CD14-positive monocyte (primary cell): ENCODE measurements at regions not wholly inside any gene's neighbourhood (a gene's known extent, or its start where the extent isn't known, plus 50 kb on each side); places are given as distances from the start of the nearest gene placed in this dataset.

ENCODE experiments used
- DNase-seq, 3 donors: peaks; one replicate each; pipeline ENCODE4 v3.0.0-alpha.2; 2011 to 2022
- H2AFZ ChIP-seq: 2 replicates; pipeline ENCODE4 v1.6.0; 2012; ENCODE audit warnings: mild to moderate bottlenecking, low read depth, low read length, inconsistent platforms; ENCODE audit not compliant: insufficient read depth, poor library complexity, severe bottlenecking
- H3K27ac ChIP-seq, 2 donors: 1 replicate in 1 of 2; 2 replicates in 1 of 2; pipeline ENCODE4 v1.5.1; 2012 to 2013; ENCODE audit warnings: low read length in 2 of 2, control low read depth in 1 of 2, inconsistent platforms in 1 of 2, low read depth in 1 of 2, mild to moderate bottlenecking in 1 of 2
- H3K27me3 ChIP-seq, 2 donors: one replicate each; pipeline versions ENCODE4 v1.6.0 to v1.6.1; 2011 to 2013; ENCODE audit warnings: low read length in 2 of 2; ENCODE audit not compliant: control insufficient read depth in 2 of 2, insufficient read depth in 2 of 2
- H3K36me3 ChIP-seq, 2 donors: replicated peaks in 1 of 2; 1 replicate in 1 of 2; 2 replicates in 1 of 2; pipeline versions ENCODE4 v1.5.1 to v1.6.1; 2012 to 2013; ENCODE audit warnings: low read length in 2 of 2, control low read depth in 1 of 2, inconsistent platforms in 1 of 2, mild to moderate bottlenecking in 1 of 2; ENCODE audit not compliant: insufficient read depth in 2 of 2, control insufficient read depth in 1 of 2
- H3K4me1 ChIP-seq, 2 donors: 1 replicate in 1 of 2; 2 replicates in 1 of 2; pipeline versions ENCODE4 v1.5.1 to v1.6.1; 2012 to 2013; ENCODE audit warnings: low read length in 2 of 2, control low read depth in 1 of 2, inconsistent platforms in 1 of 2, mild to moderate bottlenecking in 1 of 2, moderate library complexity in 1 of 2; ENCODE audit not compliant: insufficient read depth in 2 of 2, control insufficient read depth in 1 of 2
- H3K4me2 ChIP-seq: replicated peaks from 2 replicates; pipeline ENCODE3; 2012; ENCODE audit warnings: low read length, moderate library complexity, mild to moderate bottlenecking; ENCODE audit not compliant: poor library complexity, severe bottlenecking; ENCODE audit errors: extremely low read depth
- H3K4me3 ChIP-seq, 3 experiments: fragments of 200-600 bp in 1 of 3; sonication (generic) in 1 of 3; replicated peaks in 1 of 3; 1 replicate in 2 of 3; 2 replicates in 1 of 3; pipeline ENCODE4 v1.5.1; 2011 to 2013; ENCODE audit warnings: low read length in 3 of 3, mild to moderate bottlenecking in 3 of 3, control low read depth in 2 of 3, low read depth in 2 of 3, inconsistent platforms in 1 of 3, moderate library complexity in 1 of 3
- H3K79me2 ChIP-seq: 2 replicates; pipeline ENCODE4 v1.6.0; 2012; ENCODE audit warnings: mild to moderate bottlenecking, control low read depth, inconsistent platforms, low read length, moderate library complexity; ENCODE audit not compliant: insufficient read depth
- H3K9ac ChIP-seq: 2 replicates; pipeline ENCODE4 v1.6.0; 2017; ENCODE audit warnings: low read length, mild to moderate bottlenecking; ENCODE audit not compliant: insufficient read depth, poor library complexity, severe bottlenecking
- H3K9me3 ChIP-seq, 2 donors: replicated peaks in 1 of 2; 1 replicate in 1 of 2; 2 replicates in 1 of 2; pipeline versions ENCODE4 v1.5.1 to v1.6.1; 2012 to 2013; ENCODE audit warnings: low read length in 2 of 2, control low read depth in 1 of 2; ENCODE audit not compliant: control insufficient read depth in 1 of 2, insufficient read depth in 1 of 2
- H4K20me1 ChIP-seq: 2 replicates; pipeline ENCODE4 v1.6.0; 2012; ENCODE audit warnings: mild to moderate bottlenecking, low read length, control low read depth, moderate library complexity; ENCODE audit not compliant: insufficient read depth
- H3K27ac Mint-ChIP-seq, 7 donors: one replicate each; pipeline ENCODE4 v1.8.0; 2020; ENCODE audit warnings: mild to moderate bottlenecking in 7 of 7, mixed read lengths in 7 of 7, moderate library complexity in 6 of 7, inconsistent platforms in 2 of 7
- H3K27me3 Mint-ChIP-seq, 3 donors: one replicate each; pipeline ENCODE4 v1.8.0; 2021 to 2022; ENCODE audit warnings: low read depth in 3 of 3, mild to moderate bottlenecking in 3 of 3, mixed read lengths in 3 of 3, moderate library complexity in 3 of 3, inconsistent platforms in 1 of 3
- H3K36me3 Mint-ChIP-seq, 2 donors: one replicate each; pipeline ENCODE4 v1.8.0; 2020; ENCODE audit warnings: mixed read lengths in 2 of 2, inconsistent platforms in 1 of 2, mild to moderate bottlenecking in 1 of 2
- H3K4me1 Mint-ChIP-seq: one replicate; pipeline ENCODE4 v1.8.0; 2020; ENCODE audit warnings: mild to moderate bottlenecking, mixed read lengths
- H3K4me3 Mint-ChIP-seq, 2 donors: one replicate each; pipeline ENCODE4 v1.8.0; 2020; ENCODE audit warnings: mild to moderate bottlenecking in 2 of 2, mixed read lengths in 2 of 2, moderate library complexity in 1 of 2
- H3K9me3 Mint-ChIP-seq, 7 donors: one replicate each; pipeline ENCODE4 v1.8.0; 2020 to 2022; ENCODE audit warnings: mixed read lengths in 7 of 7, mild to moderate bottlenecking in 6 of 7, moderate library complexity in 6 of 7, inconsistent platforms in 2 of 7
- CTCF ChIP-seq: fragments of 200-600 bp; IDR thresholded peaks from one replicate; pipeline ENCODE4 v1.8.0; 2022; ENCODE audit warnings: antibody characterized with exemption, mild to moderate bottlenecking
- WGBS: methylation state at CpG from one replicate; pipeline ENCODE4 v1.1.5; 2013; ENCODE audit warnings: missing lambda C conversion rate; ENCODE audit not compliant: insufficient coverage; 5-methylcytosine and 5-hydroxymethylcytosine counted together
- intact Hi-C, 2 donors: fragments of 100-400 bp; cut with micrococcal nuclease; formaldehyde crosslinking; loops; one replicate each; pipeline versions ENCODE4 v1.15.0 to v1.15.1; 2023

GRCh38 chr6:155949256-155949655 lies 493.6 kb upstream of the NOX3 start:
- Histone ChIP-seq H3K9me3 (peaks cover 18 to 35% of the 10 kb centered on the region in 2 donors), H3K4me3 (no peak overlapping the region), H3K27ac (no peak overlapping the region), H3K36me3 (no peaks in the 10 kb centered on the region), H2AFZ (no peak overlapping the region), H3K4me1 (no peaks in the 10 kb centered on the region), H3K9ac (no peak overlapping the region), H3K27me3 (no peaks in the 10 kb centered on the region), H4K20me1 (no peaks in the 10 kb centered on the region), H3K4me2 (no peak overlapping the region), H3K79me2 (no peaks in the 10 kb centered on the region)
- peaks cover 20 to 29% (median 26%) of the 10 kb centered on the region in 7 donors for H3K9me3 Mint-ChIP-seq
- no peaks in the 10 kb centered on the region for H3K27me3 Mint-ChIP-seq
- DNase-seq = no peak
- H3K36me3 Mint-ChIP-seq = no peaks in the 10 kb centered on the region
- no peaks in the 10 kb centered on the region for H3K4me1 Mint-ChIP-seq
- TF ChIP-seq CTCF = no peak
- no peak overlapping the region for H3K4me3 Mint-ChIP-seq
- H3K27ac Mint-ChIP-seq = no peak overlapping the region
- intact Hi-C loops = no loop called here
- 100% methylated on average over 2 of the region's 3 CpGs for WGBS

- no peak for DNase-seq
- Histone ChIP-seq H3K79me2 (no peaks in the 10 kb centered on the region), H3K4me3 (no peak overlapping the region), H2AFZ (no peak overlapping the region), H3K4me2 (no peak overlapping the region), H3K9ac (no peak overlapping the region), H3K4me1 (no peaks in the 10 kb centered on the region), H3K9me3 (peaks cover 18 to 42% of the 10 kb centered on the region in 2 donors), H3K27me3 (no peaks in the 10 kb centered on the region), H4K20me1 (no peaks in the 10 kb centered on the region), H3K36me3 (no peaks in the 10 kb centered on the region), H3K27ac (no peak overlapping the region)
- no peak for TF ChIP-seq CTCF
- Mint-ChIP-seq H3K36me3 (no peaks in the 10 kb centered on the region), H3K4me3 (no peak overlapping the region), H3K27ac (no peak overlapping the region), H3K27me3 (no peaks in the 10 kb centered on the region), H3K9me3 (peaks cover 21 to 38% (median 30%) of the 10 kb centered on the region in 7 donors), H3K4me1 (no peaks in the 10 kb centered on the region)
- intact Hi-C loops = no loop called here
- WGBS = 94% methylated on average over 3 of the region's 4 CpGs
Observed at GRCh38 chr6:155946860-155947259, 491.2 kb upstream of the NOX3 start.
